Muscle layer of duodenum (tissue), 2 donors: ENCODE measurements at regions not wholly inside any gene's neighbourhood (a gene's known extent, or its start where the extent isn't known, plus 50 kb on each side); places are given as distances from the start of the nearest gene placed in this dataset.

Experiments used
- H3K27ac ChIP-seq: one replicate; pipeline ENCODE4 v1.7.0; 2013; ENCODE audit warnings: mild to moderate bottlenecking, low read length
- H3K27me3 ChIP-seq: one replicate; pipeline ENCODE4 v1.7.0; 2013; ENCODE audit warnings: low read depth, mild to moderate bottlenecking, control low read depth, low read length
- H3K36me3 ChIP-seq, 2 donors: one replicate each; pipeline ENCODE4 v1.7.0; 2013; ENCODE audit warnings: low read length in 2 of 2, control low read depth in 1 of 2, mild to moderate bottlenecking in 1 of 2; ENCODE audit not compliant: insufficient read depth in 2 of 2, control insufficient read depth in 1 of 2
- H3K4me1 ChIP-seq, 2 donors: one replicate each; pipeline ENCODE4 v1.7.0; 2013; ENCODE audit warnings: low read length in 2 of 2, mild to moderate bottlenecking in 2 of 2, control low read depth in 1 of 2, moderate library complexity in 1 of 2; ENCODE audit not compliant: insufficient read depth in 2 of 2, control insufficient read depth in 1 of 2
- H3K4me3 ChIP-seq, 2 donors: one replicate each; pipeline ENCODE4 v1.7.0; 2013; ENCODE audit warnings: low read length in 2 of 2, low read depth in 1 of 2, mild to moderate bottlenecking in 1 of 2
- H3K9me3 ChIP-seq, 2 donors: one replicate each; pipeline ENCODE4 v1.7.0; 2013; ENCODE audit warnings: low read length in 2 of 2, control low read depth in 1 of 2, mild to moderate bottlenecking in 1 of 2; ENCODE audit not compliant: control insufficient read depth in 1 of 2
- donor health status: healthy.

- Histone ChIP-seq H3K27me3 (no peaks in the 10 kb centered on the region), H3K4me3 (no peak overlapping the region), H3K9me3 (no peaks in the 10 kb centered on the region), H3K4me1 (no peaks in the 10 kb centered on the region), H3K36me3 (no peaks in the 10 kb centered on the region), H3K27ac (no peak overlapping the region)
These were observed 449.4 kb downstream of the RASEF start for GRCh38 chr9:82613498-82613897.

GRCh38 chr9:82616545-82616944 is 446.4 kb downstream of the RASEF start:
- Histone ChIP-seq H3K27me3 (no peaks in the 10 kb centered on the region), H3K36me3 (no peaks in the 10 kb centered on the region), H3K9me3 (no peaks in the 10 kb centered on the region), H3K4me1 (no peaks in the 10 kb centered on the region), H3K4me3 (no peak overlapping the region), H3K27ac (no peak overlapping the region)

DNA sequence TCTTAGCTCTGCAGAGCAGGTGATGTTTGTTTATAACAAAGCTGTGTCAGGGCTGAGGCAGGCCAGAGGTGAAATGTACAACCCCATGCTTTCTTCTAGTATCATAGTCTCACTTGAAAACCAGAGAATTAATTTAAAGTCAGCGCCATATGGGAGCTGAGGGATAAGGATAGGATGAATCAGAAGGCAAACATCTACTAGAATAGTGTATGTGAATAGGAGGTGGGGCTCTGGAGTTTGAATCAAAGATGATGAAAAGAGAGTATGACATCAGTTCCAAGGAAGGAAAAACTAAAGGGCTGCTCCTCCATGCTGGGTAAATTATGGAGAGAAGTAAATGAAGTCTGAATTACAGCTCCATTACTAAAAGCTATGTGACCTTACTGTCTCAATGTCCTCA is 441.5 kb downstream of the RASEF start:
- Histone ChIP-seq H3K36me3 (no peaks in the 10 kb centered on the region), H3K4me1 (no peaks in the 10 kb centered on the region), H3K4me3 (no peak overlapping the region), H3K9me3 (no peaks in the 10 kb centered on the region), H3K27me3 (no peaks in the 10 kb centered on the region), H3K27ac (no peak overlapping the region)

- no peaks in the 10 kb centered on the region for H3K4me1 ChIP-seq
- H3K9me3 ChIP-seq: peaks cover 5 to 27% of the 10 kb centered on the region in 2 donors
- H3K27me3 ChIP-seq: no peaks in the 10 kb centered on the region
- H3K4me3 ChIP-seq: peak overlapping the region in 1 of 2 donors; percentile 26
- no peak overlapping the region for H3K27ac ChIP-seq
- no peaks in the 10 kb centered on the region for H3K36me3 ChIP-seq
These were observed 425.6 kb downstream of the RASEF start for GRCh38 chr9:82637368-82637767.

DNA sequence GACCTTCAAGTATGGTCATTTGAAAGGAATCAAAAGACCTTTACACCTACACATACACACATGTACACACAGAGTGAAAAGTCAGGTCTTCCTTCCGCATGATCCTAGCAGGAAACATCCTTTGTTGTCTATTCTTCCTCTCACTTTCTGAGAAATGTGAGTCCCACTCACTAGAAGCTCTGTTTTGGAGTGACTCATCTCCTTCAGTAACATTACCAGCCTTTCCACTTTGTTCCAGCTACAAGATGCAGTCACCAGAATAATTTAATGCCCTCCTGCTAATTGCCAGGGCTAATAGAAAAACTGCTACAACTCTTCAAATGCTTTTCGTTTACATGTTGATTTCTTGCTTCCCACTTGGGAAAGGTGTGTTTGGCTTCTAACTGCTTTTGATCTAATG is 417.3 kb downstream of the RASEF start:
- no peaks in the 10 kb centered on the region for H3K36me3 ChIP-seq
- H3K27me3 ChIP-seq: no peaks in the 10 kb centered on the region
- H3K4me3 ChIP-seq: no peak overlapping the region
- peaks cover 3% of the 10 kb centered on the region in 2 donors for H3K9me3 ChIP-seq
- no peaks in the 10 kb centered on the region for H3K4me1 ChIP-seq
- H3K27ac ChIP-seq: no peak overlapping the region

DNA sequence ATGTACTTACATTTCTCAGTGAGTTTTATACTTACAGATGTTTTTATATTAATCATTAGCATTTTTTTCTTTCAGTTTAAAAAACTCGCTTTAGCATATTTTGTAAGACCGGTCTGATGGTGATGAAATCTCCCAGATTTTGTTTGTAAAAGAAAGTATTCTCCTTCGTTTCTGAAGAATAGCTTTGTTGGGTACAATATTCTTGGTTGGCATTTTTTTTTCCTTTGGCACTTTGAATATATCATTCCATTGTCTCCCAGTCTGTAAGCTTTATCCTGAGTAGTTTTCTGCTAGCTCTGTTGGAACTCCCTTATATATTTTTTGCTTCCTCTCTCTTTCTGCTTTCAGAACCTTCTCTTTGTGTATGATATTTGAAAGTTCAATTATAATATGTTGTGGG is 412.6 kb downstream of the RASEF start:
- Histone ChIP-seq H3K27ac (no peak overlapping the region), H3K27me3 (no peaks in the 10 kb centered on the region), H3K4me3 (no peak overlapping the region), H3K4me1 (no peaks in the 10 kb centered on the region), H3K36me3 (no peaks in the 10 kb centered on the region), H3K9me3 (peaks cover 3 to 14% of the 10 kb centered on the region in 2 donors)

DNA sequence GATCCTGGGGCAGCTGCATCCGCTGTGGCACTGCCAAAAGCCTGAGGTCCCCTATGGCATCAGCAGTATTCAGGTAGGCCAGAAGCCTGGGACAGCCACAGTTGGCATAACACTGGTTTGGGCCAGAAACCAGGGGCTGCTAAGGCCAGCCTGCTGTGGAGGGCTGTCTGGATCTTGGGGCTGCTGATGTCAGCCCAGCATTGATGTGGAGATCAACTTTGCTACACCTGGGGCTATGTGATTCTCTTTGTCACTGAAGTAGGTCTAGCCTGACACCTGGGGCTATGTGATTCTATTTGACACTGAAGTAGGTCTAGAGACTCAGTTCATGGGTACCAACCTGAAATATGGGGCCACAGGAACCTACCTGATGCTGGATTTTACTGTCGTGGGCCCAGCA is 411.5 kb downstream of the RASEF start:
- H3K9me3 ChIP-seq: peaks cover 3 to 14% of the 10 kb centered on the region in 2 donors
- no peak overlapping the region for H3K4me3 ChIP-seq
- H3K36me3 ChIP-seq: no peaks in the 10 kb centered on the region
- H3K4me1 ChIP-seq: no peaks in the 10 kb centered on the region
- no peaks in the 10 kb centered on the region for H3K27me3 ChIP-seq
- H3K27ac ChIP-seq: no peak overlapping the region

DNA sequence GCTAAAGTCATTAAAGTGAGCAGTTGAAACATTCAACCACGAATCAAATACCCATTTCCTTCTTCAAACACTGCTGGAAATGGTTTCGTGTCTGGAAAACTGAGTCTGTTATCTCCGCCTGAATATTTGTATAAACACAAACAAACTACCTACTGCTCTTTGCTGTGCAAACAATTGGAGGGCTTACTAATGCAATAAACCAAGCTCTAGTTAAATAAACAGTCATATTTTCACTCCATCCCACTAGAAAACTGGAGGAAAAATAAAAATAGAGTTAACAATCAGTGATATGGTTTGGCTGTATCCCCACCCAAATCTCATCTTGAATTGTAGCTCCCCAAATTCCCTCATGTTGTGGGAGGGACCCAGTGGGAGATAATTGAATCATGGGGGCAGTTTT is 397.6 kb downstream of the RASEF start:
- H3K4me1 ChIP-seq: no peaks in the 10 kb centered on the region
- H3K27ac ChIP-seq: no peak overlapping the region

GRCh38 chr9:82668689-82669199 is 394.2 kb downstream of the RASEF start:
- H3K27ac ChIP-seq: no peak overlapping the region
- no peaks in the 10 kb centered on the region for H3K9me3 ChIP-seq
- no peaks in the 10 kb centered on the region for H3K4me1 ChIP-seq
- H3K27me3 ChIP-seq: no peaks in the 10 kb centered on the region
- H3K36me3 ChIP-seq: no peaks in the 10 kb centered on the region
- H3K4me3 ChIP-seq: no peak overlapping the region

More for the DNA sequence above, 397.6 kb downstream of the RASEF start:
- H3K9me3 ChIP-seq: no peaks in the 10 kb centered on the region
- H3K36me3 ChIP-seq: no peaks in the 10 kb centered on the region
- H3K4me3 ChIP-seq: no peak overlapping the region
- H3K27me3 ChIP-seq: no peaks in the 10 kb centered on the region

GRCh38 chr9:82670000-82670399 is 392.9 kb downstream of the RASEF start:
- Histone ChIP-seq H3K9me3 (no peaks in the 10 kb centered on the region), H3K27me3 (no peaks in the 10 kb centered on the region), H3K27ac (no peak overlapping the region), H3K36me3 (no peaks in the 10 kb centered on the region), H3K4me1 (no peaks in the 10 kb centered on the region), H3K4me3 (no peak overlapping the region)

- no peaks in the 10 kb centered on the region for H3K4me1 ChIP-seq
- no peak overlapping the region for H3K4me3 ChIP-seq
- H3K36me3 ChIP-seq: no peaks in the 10 kb centered on the region
- H3K27me3 ChIP-seq: no peaks in the 10 kb centered on the region
- H3K27ac ChIP-seq: no peak overlapping the region
- no peaks in the 10 kb centered on the region for H3K9me3 ChIP-seq
These were observed 392.2 kb downstream of the RASEF start for GRCh38 chr9:82670726-82671125.

DNA sequence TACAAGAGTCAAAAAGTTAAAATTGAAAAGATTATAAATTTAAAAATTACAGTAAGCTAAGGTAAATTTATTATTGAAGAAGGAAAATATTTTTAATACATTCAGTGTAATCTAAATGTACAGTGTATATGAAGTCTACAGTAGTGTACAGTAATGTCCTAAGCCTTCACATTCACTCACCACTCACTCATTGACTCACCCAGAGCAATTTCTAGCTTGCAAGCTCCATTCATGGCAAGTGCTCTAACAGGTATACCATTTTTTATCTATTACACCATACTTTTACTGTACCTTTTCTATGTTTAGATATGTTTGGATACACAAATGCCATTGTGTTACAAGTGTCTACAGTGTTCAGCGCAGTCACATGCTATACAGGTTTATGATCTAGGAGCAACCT is 389.7 kb downstream of the RASEF start:
- no peaks in the 10 kb centered on the region for H3K4me1 ChIP-seq
- no peak overlapping the region for H3K27ac ChIP-seq
- no peaks in the 10 kb centered on the region for H3K36me3 ChIP-seq
- no peaks in the 10 kb centered on the region for H3K27me3 ChIP-seq
- no peak overlapping the region for H3K4me3 ChIP-seq
- no peaks in the 10 kb centered on the region for H3K9me3 ChIP-seq
